GM12878 (cell line): ENCODE measurements at regions not wholly inside any gene's neighbourhood (a gene's known extent, or its start where the extent isn't known, plus 50 kb on each side); places are given as distances from the start of the nearest gene placed in this dataset.

Experiments
- ATAC-seq: fragments of 200-7000 bp; cut with Tn5 transposase; 3 replicates; pipeline ENCODE4 v1.9.1; 2020; ENCODE audit warnings: mild to moderate bottlenecking, moderate library complexity
- BruUV-seq: library from RNA; stranded (reverse); fragments of 400-500 nt; replicated peaks from 2 replicates; lab custom pipeline; 2021; lab: Mats Ljungman, UMichigan
- CTCF ChIA-PET: fragments of 300-600 bp; sonication (Branson Sonifier 250); formaldehyde crosslinking; extraction: SDS; loops from one replicate; lab custom pipeline; 2021; ENCODE audit warnings: inconsistent platforms; lab: Yijun Ruan, JAX
- POLR2A ChIA-PET: fragments of 350-600 bp; formaldehyde crosslinking; extraction: SDS; loops from one replicate; lab custom pipeline; 2021; ENCODE audit warnings: inconsistent platforms; lab: Charles Lee
- RAD21 ChIA-PET: fragments of 300-600 bp; sonication (Branson Sonifier 250); formaldehyde crosslinking; loops from one replicate; lab custom pipeline; 2023; ENCODE audit warnings: antibody characterized with exemption; ENCODE audit not compliant: unreplicated experiment; lab: Charles Lee
- SMC1A ChIA-PET: fragments of 300-600 bp; sonication (Branson Sonifier 250); formaldehyde crosslinking; loops from one replicate; lab custom pipeline; 2023; ENCODE audit not compliant: unreplicated experiment, uncharacterized antibody; lab: Charles Lee
- DNase-seq: peaks from one replicate; pipeline ENCODE4 v3.0.0-alpha.2; 2011; ENCODE audit warnings: low read depth, low spot score
- FAIRE-seq: peaks from 3 replicates; lab custom pipeline; 2011; peaks lifted over from hg19 to GRCh38; lab: Jason Lieb, UNC
- H2AFZ ChIP-seq: 2 replicates; pipeline ENCODE4 v1.6.0; 2011; ENCODE audit warnings: low read depth, low read length, control low read depth; ENCODE audit not compliant: control insufficient read depth
- H3K27ac ChIP-seq: 2 replicates; pipeline ENCODE4 v1.5.1; 2011; ENCODE audit warnings: control low read depth; ENCODE audit not compliant: control insufficient read depth, insufficient read depth
- H3K27me3 ChIP-seq, 2 experiments: replicated peaks in 1 of 2; 2 replicates each; pipeline versions ENCODE4 v1.6.0 to v1.6.1; 2011; ENCODE audit warnings: low read length in 1 of 2; ENCODE audit not compliant: control insufficient read depth in 2 of 2, insufficient read depth in 2 of 2
- H3K36me3 ChIP-seq, 2 experiments: 2 replicates each; pipeline ENCODE4 v1.5.1; 2011; ENCODE audit warnings: low read length in 1 of 2; ENCODE audit not compliant: control insufficient read depth in 2 of 2, insufficient read depth in 2 of 2
- H3K4me1 ChIP-seq: 2 replicates; pipeline ENCODE4 v1.6.1; 2011; ENCODE audit warnings: mild to moderate bottlenecking, low read length, moderate library complexity, mixed read lengths; ENCODE audit not compliant: control insufficient read depth, insufficient read depth
- H3K4me2 ChIP-seq: 2 replicates; pipeline ENCODE4 v1.6.0; 2011; ENCODE audit warnings: control low read depth; ENCODE audit not compliant: control insufficient read depth, insufficient read depth
- H3K4me3 ChIP-seq: fragments of 200-600 bp; sonication (generic); 2 replicates; pipeline ENCODE4 v1.5.1; 2016
- H3K79me2 ChIP-seq: 2 replicates; pipeline ENCODE4 v1.6.0; 2011; ENCODE audit warnings: low read length; ENCODE audit not compliant: control insufficient read depth, insufficient read depth
- H3K9ac ChIP-seq: 2 replicates; pipeline ENCODE4 v1.8.0; 2011; ENCODE audit warnings: low read length, control low read depth, mixed read lengths; ENCODE audit not compliant: control insufficient read depth, insufficient read depth
- H3K9me3 ChIP-seq: replicated peaks from 3 replicates; pipeline ENCODE4 v1.5.1; 2011; ENCODE audit warnings: mild to moderate bottlenecking, low read length; ENCODE audit not compliant: control insufficient read depth, insufficient read depth
- H4K20me1 ChIP-seq: 2 replicates; pipeline ENCODE4 v1.6.0; 2011; ENCODE audit not compliant: control insufficient read depth, insufficient read depth
- ATF3 ChIP-seq: IDR thresholded peaks from 2 replicates; pipeline ENCODE4 v1.6.1; 2011; ENCODE audit warnings: low read depth, mild to moderate bottlenecking, low read length, moderate library complexity, borderline replicate concordance; ENCODE audit errors: extremely low read depth
- BMI1 ChIP-seq: fragments of 450-650 bp; IDR thresholded peaks from 2 replicates; pipeline ENCODE4 v1.6.1; 2016; ENCODE audit warnings: mild to moderate bottlenecking, moderate library complexity, borderline replicate concordance
- PAX5 ChIP-seq: IDR thresholded peaks from 2 replicates; pipeline ENCODE4 v1.6.1; 2011; ENCODE audit warnings: low read depth, low read length, borderline replicate concordance
- SMAD5 ChIP-seq: IDR thresholded peaks from 2 replicates; pipeline ENCODE4 v1.6.1; 2016; ENCODE audit warnings: antibody characterized with exemption, low read depth
- TCF12 ChIP-seq: IDR thresholded peaks from 2 replicates; pipeline ENCODE4 v1.6.1; 2011; ENCODE audit warnings: low read depth, mild to moderate bottlenecking, low read length
- ZNF207 ChIP-seq: fragments of 450-650 bp; IDR thresholded peaks from 2 replicates; pipeline ENCODE4 v1.6.1; 2014; ENCODE audit warnings: antibody characterized with exemption, mild to moderate bottlenecking, borderline replicate concordance
- WGBS: methylation state at CpG from one replicate; pipeline ENCODE4 v1.1.6; 2016; ENCODE audit warnings: low lambda C conversion rate; ENCODE audit not compliant: insufficient replicate concordance, insufficient coverage; ENCODE audit errors: missing lambda C conversion rate; 5-methylcytosine and 5-hydroxymethylcytosine counted together
- in situ Hi-C: fragments of 300-500 bp; cut with MboI; formaldehyde crosslinking; loops from 9 replicates; pipeline ENCODE4 v1.14.3; 2018; ENCODE audit warnings: mixed read lengths
- intact Hi-C: fragments of 100-400 bp; cut with micrococcal nuclease; formaldehyde crosslinking; loops from one replicate; pipeline ENCODE4 v1.14.2; 2022; ENCODE audit not compliant: unreplicated experiment
- TF ChIP-seq, protein P1 (sequence below): IDR thresholded peaks from 2 replicates; pipeline ENCODE4 v1.6.1; 2012; ENCODE audit warnings: low read depth, low read length, improper control_type of control experiment

DNA sequence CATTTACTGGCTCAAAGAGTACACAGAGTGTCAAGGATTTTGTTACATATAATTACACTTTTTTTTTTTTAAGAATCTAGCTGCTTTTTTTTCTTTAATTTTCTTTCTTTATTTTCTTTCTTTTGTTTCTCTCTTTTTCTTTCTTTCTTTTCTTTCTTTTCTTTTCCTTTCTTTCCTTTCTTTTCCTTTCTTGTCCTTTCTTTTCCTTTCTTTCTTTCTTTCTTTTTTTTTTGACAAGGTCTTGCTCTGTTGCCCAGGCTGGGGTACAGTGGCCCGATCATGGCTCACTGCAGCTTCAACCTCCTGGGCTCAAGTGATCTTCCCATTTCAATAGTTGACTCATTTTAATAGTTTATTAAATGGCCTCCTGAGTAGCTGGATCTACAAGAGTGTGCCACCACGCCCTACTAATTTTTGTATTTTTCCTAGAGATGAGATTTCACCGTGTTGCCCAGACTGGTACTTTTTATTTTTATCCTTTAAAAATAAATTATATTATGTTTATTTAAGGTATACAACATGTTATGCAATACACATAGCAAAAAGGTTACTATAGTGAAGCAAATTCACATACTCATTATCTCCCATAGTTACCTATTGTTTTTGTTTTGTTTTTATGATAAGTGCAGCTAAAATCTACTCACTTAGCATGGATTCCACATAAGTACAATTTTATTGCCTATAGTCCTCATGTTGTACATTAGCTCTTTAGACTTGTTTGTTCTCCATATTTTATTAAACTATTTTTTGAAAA, 381.5 kb upstream of the KLF4 start:
- Histone ChIP-seq H4K20me1 (no peaks in the 10 kb centered on the region), H3K27me3 (no peaks in the 10 kb centered on the region), H3K9me3 (no peaks in the 10 kb centered on the region), H3K4me3 (no peak overlapping the region), H3K4me1 (peaks cover 11% of the 10 kb centered on the region), H3K4me2 (no peak overlapping the region), H3K36me3 (no peaks in the 10 kb centered on the region), H2AFZ (no peak overlapping the region), H3K79me2 (no peaks in the 10 kb centered on the region), H3K9ac (no peak overlapping the region), H3K27ac (no peak overlapping the region)
- intact Hi-C loops (no loop called here), in situ Hi-C loops (no loop called here)
- ChIA-PET CTCF (no interaction called here), SMC1A (interaction anchor here (0.6 to 3.0 kb wide), 3 partner anchors 12 to 89 kb away, joined by 3 to 9 read pairs (median 6); no protein-coding TSS in a partner anchor), POLR2A (no interaction called here), RAD21 (no interaction called here)
- BruUV-seq, result no TSS peak
- WGBS, result 11% methylated on average over 3 of the region's 3 CpGs
- no peak for FAIRE-seq
- DNase-seq, result no peak
- TF ChIP-seq BMI1 (no peak), ZNF207 (no peak), ATF3 (no peak), TCF12 (no peak), PAX5 (no peak), SMAD5 (no peak)
- TF ChIP-seq, protein P1, sequence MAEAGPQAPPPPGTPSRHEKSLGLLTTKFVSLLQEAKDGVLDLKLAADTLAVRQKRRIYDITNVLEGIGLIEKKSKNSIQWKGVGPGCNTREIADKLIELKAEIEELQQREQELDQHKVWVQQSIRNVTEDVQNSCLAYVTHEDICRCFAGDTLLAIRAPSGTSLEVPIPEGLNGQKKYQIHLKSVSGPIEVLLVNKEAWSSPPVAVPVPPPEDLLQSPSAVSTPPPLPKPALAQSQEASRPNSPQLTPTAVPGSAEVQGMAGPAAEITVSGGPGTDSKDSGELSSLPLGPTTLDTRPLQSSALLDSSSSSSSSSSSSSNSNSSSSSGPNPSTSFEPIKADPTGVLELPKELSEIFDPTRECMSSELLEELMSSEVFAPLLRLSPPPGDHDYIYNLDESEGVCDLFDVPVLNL, result no peak
- no peak for ATAC-seq
